ENCODE measurements at regions not wholly inside any gene's neighbourhood (a gene's known extent, or its start where the extent isn't known, plus 50 kb on each side); places are given as distances from the start of the nearest gene placed in this dataset.

- Histone ChIP-seq H3K4me3 (replicated peaks; ENCODE audit: insufficient read depth, low read length) (no peak overlapping the region), H3K27me3 (ENCODE audit: insufficient read depth, poor library complexity, severe bottlenecking) (no peaks in the 10 kb centered on the region), H3K27ac (replicated peaks) (no peak overlapping the region)
- TF ChIP-seq SPI1 (IDR thresholded peaks at IDR 0.05; ENCODE audit: borderline replicate concordance, low read depth): no peak
- no peak for TF ChIP-seq CTCF (IDR thresholded peaks at IDR 0.05; ENCODE audit: insufficient read depth, low read length)
- TF ChIP-seq POLR2AphosphoS5 (IDR thresholded peaks at IDR 0.05; ENCODE audit: low read depth): no peak
- TF ChIP-seq REST (IDR thresholded peaks at IDR 0.05; ENCODE audit: insufficient replicate concordance, low read depth): no peak
- TF ChIP-seq GABPA (IDR thresholded peaks at IDR 0.05; ENCODE audit: low read depth): no peak
- DNase-seq (ENCODE audit: low read depth in 1 of 2, low spot score in 1 of 2): no peak
Measured at GRCh38 chr10:130780763-130781162, 530.8 kb downstream of the TCERG1L start.

GRCh38 chr10:130781206-130781605, 530.3 kb downstream of the TCERG1L start:
- H3K4me3 ChIP-seq (replicated peaks; ENCODE audit: insufficient read depth, low read length): no peak overlapping the region
- H3K27ac ChIP-seq (replicated peaks): no peak overlapping the region
- DNase-seq (ENCODE audit: low read depth in 1 of 2, low spot score in 1 of 2): no peak
- no peak for TF ChIP-seq REST (IDR thresholded peaks at IDR 0.05; ENCODE audit: insufficient replicate concordance, low read depth)
- TF ChIP-seq POLR2AphosphoS5 (IDR thresholded peaks at IDR 0.05; ENCODE audit: low read depth): no peak
- TF ChIP-seq GABPA (IDR thresholded peaks at IDR 0.05; ENCODE audit: low read depth): no peak
- TF ChIP-seq CTCF (IDR thresholded peaks at IDR 0.05; ENCODE audit: insufficient read depth, low read length): no peak
- TF ChIP-seq SPI1 (IDR thresholded peaks at IDR 0.05; ENCODE audit: borderline replicate concordance, low read depth): no peak
- no peaks in the 10 kb centered on the region for H3K27me3 ChIP-seq (ENCODE audit: insufficient read depth, poor library complexity, severe bottlenecking)

GRCh38 chr10:130781623-130782022, 529.9 kb downstream of the TCERG1L start:
- TF ChIP-seq SPI1 (IDR thresholded peaks at IDR 0.05; ENCODE audit: borderline replicate concordance, low read depth) (no peak), POLR2AphosphoS5 (IDR thresholded peaks at IDR 0.05; ENCODE audit: low read depth) (no peak), REST (IDR thresholded peaks at IDR 0.05; ENCODE audit: insufficient replicate concordance, low read depth) (no peak), GABPA (IDR thresholded peaks at IDR 0.05; ENCODE audit: low read depth) (no peak), CTCF (IDR thresholded peaks at IDR 0.05; ENCODE audit: insufficient read depth, low read length) (no peak)
- no peak overlapping the region for H3K4me3 ChIP-seq (replicated peaks; ENCODE audit: insufficient read depth, low read length)
- H3K27me3 ChIP-seq (ENCODE audit: insufficient read depth, poor library complexity, severe bottlenecking): no peaks in the 10 kb centered on the region

More at GRCh38 chr10:130781623-130782022, 529.9 kb downstream of the TCERG1L start:
- H3K27ac ChIP-seq (replicated peaks): no peak overlapping the region
- no peak for DNase-seq (ENCODE audit: low read depth in 1 of 2, low spot score in 1 of 2)
